Activated gamma-delta T cell (primary cell): ENCODE measurements at regions not wholly inside any gene's neighbourhood (a gene's known extent, or its start where the extent isn't known, plus 50 kb on each side); places are given as distances from the start of the nearest gene placed in this dataset.
"Not testable (repeated sequence)": the region's sequence is repeated elsewhere in the genome, so short reads cannot be mapped to it uniquely, and the experiment has no call there.

Experiments
- DNase-seq: peaks from one replicate; lab custom pipeline; 2025; lab: John Stamatoyannopoulos, UW

DNA sequence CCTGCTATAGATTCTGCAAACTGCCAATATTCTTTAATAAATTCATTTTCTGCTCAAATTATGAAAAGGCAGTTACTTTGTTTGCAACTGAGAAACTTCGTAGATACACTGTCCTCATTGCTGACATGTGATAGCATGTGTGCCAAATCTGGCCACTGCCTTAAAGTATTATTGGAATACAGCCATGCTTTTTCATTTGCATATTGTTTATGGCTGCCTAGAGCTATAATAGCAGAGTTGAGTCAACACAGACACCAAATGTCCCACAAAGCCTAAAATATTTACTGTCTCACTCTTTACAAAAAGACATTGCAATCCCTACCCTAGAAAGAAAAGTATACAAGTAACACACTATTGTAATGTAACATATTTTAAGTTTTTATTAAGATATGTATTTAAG, 647.4 kb downstream of the XPNPEP1 start:
- DNase-seq = no peak

DNA sequence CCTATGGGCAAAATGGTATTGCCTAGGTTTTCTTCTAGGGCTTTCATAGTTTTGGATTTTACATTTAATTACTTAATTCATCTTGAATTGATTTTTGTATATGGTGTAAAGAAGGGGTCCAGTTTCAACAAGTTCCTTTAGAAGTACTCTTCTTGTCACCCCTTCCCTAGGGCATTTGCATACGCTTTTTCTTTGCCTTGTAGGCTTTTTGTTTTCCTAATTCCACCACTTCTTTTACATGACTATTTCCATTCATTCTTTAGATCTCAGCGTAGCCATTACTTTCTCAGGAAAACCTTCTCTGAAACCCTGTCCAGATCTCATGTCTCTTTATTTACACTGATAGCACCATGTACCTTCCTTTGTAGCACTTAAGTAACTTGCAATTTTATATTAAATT, 648.6 kb downstream of the XPNPEP1 start:
- DNase-seq = no peak

GRCh38 chr10:109270173-109270572, 653.1 kb downstream of the XPNPEP1 start:
- no peak for DNase-seq

- no peak for DNase-seq
Observed at GRCh38 chr10:109264004-109264403, 659.3 kb downstream of the XPNPEP1 start.

- DNase-seq = no peak
Observed at GRCh38 chr10:109261231-109261630, 662.1 kb downstream of the XPNPEP1 start.

DNA sequence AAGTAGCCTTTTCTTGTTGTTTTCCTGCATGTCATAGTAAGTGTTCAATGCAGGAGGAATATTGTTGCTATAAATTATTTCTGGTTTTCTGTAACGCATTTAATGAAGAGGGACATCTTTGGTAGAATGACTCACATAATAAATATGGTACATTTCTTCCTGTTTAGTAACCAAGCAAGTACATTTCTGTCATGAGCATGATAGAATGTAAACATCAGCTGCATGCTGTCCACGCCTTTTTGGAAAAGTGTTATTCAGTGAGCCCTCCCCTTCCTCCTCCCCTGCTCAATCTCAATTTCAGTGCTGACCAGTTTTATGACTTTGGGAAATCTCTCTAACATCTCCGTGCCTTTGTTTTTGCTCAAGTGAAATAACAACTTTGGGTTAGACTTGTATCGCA, 664.0 kb downstream of the XPNPEP1 start:
- DNase-seq = no peak

DNA sequence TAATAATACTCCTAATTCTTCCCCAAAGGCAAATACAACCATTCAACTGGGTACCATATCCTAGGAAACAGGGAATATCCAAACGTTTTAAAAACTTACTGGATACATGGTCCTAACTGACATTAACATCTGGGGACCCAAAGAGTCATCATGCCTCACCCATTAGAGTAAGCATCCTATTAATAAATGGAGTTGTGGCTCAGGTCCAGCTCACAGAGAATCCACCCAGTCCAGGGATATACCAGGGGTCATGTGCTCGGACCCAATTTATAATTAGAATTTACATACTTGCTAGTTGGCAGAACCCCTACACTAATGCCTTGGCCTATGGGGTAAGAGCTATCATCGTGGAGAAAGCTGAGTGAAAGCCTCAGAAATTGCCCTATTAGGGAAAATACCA, 670.0 kb downstream of the XPNPEP1 start:
- no peak for DNase-seq

- DNase-seq = no peak
Observed at GRCh38 chr10:109250152-109250551, 673.2 kb downstream of the XPNPEP1 start.

DNA sequence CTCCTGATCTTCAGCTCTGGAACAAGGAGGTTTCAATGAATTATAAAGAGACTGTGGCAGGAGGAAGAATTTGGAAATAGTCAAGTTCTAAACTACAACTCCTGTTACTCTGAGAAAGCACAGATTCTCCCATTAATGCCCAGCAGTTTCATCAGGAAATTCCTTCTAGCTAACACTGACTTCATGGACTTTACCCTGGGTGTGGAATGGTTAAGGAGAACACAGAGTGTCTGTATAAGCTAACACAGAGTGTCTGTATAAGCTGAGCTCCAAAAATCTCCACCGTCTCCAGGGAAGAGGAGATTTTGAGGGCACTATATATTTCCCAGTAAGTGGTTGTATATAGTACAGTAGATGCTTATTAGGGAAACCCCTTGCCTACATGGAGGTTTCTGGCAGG, 675.5 kb downstream of the XPNPEP1 start:
- no peak for DNase-seq

DNA sequence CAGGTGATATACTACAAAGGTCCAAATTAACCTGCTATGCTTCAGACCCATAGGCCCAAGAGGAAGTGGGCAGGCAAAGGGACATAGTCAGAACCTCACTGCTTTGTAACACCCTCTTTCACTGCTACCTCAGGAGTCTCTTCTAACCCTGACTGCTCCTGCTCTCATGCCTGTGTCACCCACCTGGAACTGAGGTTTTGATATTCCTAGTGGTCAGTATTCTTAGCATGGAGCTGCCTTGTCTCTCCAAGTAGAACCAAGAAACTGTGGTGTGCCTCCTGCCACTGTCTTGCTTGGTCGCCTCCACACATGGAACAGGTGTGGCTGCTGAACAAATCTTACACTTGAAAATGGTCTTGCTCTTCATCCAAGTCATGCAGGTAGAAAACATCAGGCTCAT, 677.5 kb downstream of the XPNPEP1 start:
- DNase-seq = no peak

- DNase-seq = no peak
Observed at GRCh38 chr10:109239371-109239770, 683.9 kb downstream of the XPNPEP1 start.

GRCh38 chr10:109237682-109238081, 685.6 kb downstream of the XPNPEP1 start:
- DNase-seq = no peak

- no peak for DNase-seq
Observed at GRCh38 chr10:109237050-109237449, 686.3 kb downstream of the XPNPEP1 start.

- DNase-seq = not testable (repeated sequence)
Observed at GRCh38 chr10:109223533-109223932, 699.8 kb downstream of the XPNPEP1 start.

- no peak for DNase-seq
Observed at GRCh38 chr10:109219935-109220605, 703.2 kb downstream of the XPNPEP1 start.

DNA sequence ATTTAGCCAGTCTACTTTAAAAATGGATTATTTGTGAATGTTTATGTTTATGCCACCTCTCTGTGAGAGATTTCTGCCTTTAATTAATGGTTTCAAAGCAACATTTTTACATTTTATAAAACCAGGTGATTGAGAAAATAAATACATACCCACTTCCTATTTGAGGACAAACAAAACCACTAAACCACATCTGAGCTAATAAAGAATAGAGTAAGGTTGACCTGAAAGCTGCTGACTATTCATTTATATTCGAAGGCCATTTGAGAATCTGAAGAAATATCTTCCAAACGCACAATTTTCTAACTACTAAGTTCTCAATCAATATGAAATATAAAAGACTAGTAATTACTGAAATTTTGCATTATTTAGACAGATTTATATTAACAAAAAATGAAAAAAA, 705.1 kb downstream of the XPNPEP1 start:
- no peak for DNase-seq

DNA sequence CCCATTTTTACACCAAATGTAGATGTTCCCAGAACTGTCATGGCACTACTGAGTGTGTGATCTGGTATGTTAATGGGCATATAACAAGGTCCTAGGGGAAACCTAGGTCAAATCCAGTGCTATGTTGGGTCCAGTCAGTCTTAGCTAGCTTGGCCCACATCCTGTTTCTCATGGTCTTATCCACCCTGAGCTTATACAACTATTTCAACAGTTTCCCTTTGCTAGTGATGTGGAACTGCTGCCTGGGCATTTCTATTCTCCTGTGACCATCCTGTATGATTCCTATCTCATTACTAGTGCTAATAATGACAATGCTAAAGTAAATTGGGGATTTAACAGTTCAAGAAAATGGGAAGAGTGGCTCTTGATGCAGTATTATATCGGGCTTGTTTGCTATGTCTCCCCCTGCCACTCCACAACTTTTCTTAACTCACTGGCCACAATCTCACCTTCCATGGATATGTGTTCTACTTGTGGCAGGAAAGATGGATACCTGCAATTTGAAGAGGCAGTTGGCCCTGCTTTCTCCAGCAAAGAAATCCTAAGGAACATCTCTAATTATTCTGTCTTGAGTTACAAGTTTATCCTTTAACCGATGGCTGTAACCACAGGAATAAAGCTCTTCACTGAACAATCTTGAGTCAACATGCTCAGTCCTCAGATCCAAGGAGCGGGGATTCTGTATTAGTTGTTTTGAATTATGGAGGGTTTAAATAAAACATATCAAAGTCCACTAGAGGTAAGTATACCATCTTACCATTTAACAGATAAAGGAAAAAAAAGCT, 707.8 kb downstream of the XPNPEP1 start:
- DNase-seq = no peak

DNA sequence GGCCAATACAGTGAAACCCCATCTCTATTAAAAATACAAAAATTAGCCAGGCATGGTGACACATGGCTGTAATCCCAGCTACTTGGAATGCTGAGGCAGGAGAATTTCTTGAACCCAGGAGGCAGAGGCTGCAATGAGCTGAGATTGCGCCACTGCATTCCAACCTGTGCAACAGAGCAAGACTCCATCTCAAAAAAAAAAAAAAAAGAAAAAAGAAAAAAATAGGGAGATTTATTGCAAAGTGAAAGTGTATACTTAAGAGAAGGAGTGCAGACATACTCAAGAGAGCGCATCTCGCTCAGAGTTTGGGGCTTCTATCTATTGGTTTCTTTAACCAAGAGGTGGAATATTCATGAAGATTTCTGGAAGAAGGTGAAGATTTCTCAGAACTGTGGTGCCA, 708.4 kb downstream of the XPNPEP1 start:
- DNase-seq = not testable (repeated sequence)

DNA sequence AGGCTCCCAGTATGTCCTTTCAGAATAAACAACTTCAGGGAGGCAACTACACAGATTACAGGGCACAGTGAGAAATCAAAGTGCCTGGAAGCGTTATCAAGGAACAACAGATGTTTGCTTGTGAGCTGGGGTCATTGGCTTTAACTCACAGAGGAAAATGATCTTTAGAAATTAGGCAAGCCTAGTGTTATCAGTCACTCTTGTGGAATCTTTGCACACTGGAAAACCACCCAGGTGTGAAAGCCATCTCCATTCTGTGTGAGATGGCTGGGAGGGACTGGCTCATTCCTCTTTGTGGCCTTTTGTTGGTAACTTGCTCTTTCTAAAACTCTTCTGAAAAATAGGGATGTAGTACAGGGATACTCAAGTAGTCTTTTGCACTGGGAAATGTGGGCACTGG, 716.0 kb downstream of the XPNPEP1 start:
- no peak for DNase-seq

DNA sequence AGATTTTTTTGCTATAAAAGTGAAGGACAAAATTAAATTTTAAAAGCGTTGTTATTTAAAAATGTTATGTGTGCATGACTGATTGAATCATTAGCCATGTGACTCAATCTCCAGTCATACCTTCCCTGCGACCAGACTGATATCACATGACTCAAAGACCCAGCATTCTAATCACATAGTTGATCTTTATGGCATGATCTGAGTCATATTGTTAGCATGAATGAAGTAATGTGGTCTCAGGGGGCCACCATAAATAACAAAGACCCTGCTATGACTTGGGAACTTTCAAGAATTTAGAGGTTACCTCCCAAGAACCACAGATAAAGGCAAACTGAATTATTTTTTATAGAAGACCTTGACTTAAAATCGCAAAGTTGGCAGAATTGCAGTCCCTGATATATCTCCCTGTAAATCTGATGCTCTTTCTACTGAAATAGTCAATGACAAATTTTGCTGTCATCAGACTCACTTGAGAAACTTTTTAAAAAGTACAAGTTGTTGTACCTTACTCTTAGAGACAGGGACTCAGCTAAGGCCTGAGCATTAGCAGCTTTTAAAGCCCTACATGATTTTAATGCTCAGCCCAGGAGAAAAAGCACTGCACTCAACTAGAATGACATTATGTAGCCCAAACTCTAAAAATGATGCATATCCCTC, 717.3 kb downstream of the XPNPEP1 start:
- no peak for DNase-seq

DNA sequence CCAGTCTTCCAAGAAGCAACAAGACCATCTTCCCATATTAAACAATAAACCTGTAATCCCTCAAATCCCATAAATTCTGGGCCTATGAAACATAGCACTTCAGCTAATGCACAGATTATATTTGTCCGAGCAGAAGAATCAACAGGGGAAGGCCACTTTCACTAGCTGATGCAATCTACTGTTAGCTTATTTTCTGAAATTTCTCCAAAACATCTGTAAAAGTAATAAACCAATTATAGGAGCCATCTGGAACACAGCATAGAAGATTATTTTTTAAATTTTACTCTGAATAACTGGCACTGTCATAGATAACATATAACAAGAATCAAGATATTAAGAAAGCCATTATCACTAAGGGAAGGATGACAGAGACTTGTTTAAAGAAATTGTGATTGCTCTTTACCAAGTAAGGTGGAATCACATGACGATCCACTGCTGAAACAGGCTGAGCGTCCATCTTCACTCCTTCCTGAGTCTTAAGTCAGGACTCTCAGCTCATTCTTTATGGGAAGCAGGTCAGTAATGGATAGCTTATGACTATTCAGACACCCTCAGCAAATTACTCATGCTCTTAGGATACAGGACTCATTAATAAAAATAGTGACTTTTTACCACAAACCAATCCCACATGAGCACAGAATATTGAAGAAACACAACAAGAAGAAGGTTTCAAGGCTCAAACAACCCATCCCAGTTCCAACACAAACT, 719.5 kb downstream of the XPNPEP1 start:
- DNase-seq = no peak

GRCh38 chr10:109202111-109202510, 721.2 kb downstream of the XPNPEP1 start:
- DNase-seq = no peak
